AG08395 (cell line): ENCODE measurements at regions not wholly inside any gene's neighbourhood (a gene's known extent, or its start where the extent isn't known, plus 50 kb on each side); places are given as distances from the start of the nearest gene placed in this dataset.
"Not testable (repeated sequence)": the region's sequence is repeated elsewhere in the genome, so short reads cannot be mapped to it uniquely, and the experiment has no call there.

Experiments used
- DNase-seq: peaks from one replicate; pipeline ENCODE4 v3.0.0; 2012; ENCODE audit warnings: mixed read lengths, low spot score

GRCh38 chr5:164298165-164298564 lies 792.7 kb downstream of the MAT2B start:
- DNase-seq = no peak

- DNase-seq = no peak
These were observed 794.9 kb downstream of the MAT2B start for GRCh38 chr5:164300295-164300694.

- DNase-seq = no peak
These were observed 795.7 kb downstream of the MAT2B start for GRCh38 chr5:164301136-164301535.

- no peak for DNase-seq
These were observed 796.3 kb downstream of the MAT2B start for GRCh38 chr5:164301708-164302107.

- DNase-seq = no peak
These were observed 797.3 kb downstream of the MAT2B start for GRCh38 chr5:164302533-164303235.

GRCh38 chr5:164303646-164304215 lies 798.3 kb downstream of the MAT2B start:
- no peak for DNase-seq

- no peak for DNase-seq
These were observed 801.2 kb downstream of the MAT2B start for GRCh38 chr5:164306662-164307061.

GRCh38 chr5:164312801-164313200 lies 807.4 kb downstream of the MAT2B start:
- DNase-seq = no peak

GRCh38 chr5:164317676-164318075 lies 812.3 kb downstream of the MAT2B start:
- DNase-seq = no peak

- DNase-seq = no peak
These were observed 813.7 kb downstream of the MAT2B start for GRCh38 chr5:164319161-164319560.

GRCh38 chr5:164324239-164324638 lies 818.8 kb downstream of the MAT2B start:
- no peak for DNase-seq

- DNase-seq = no peak
These were observed 820.8 kb downstream of the MAT2B start for GRCh38 chr5:164326219-164326618.

- not testable (repeated sequence) for DNase-seq
These were observed 821.7 kb downstream of the MAT2B start for GRCh38 chr5:164327166-164327565.

GRCh38 chr5:164332349-164333196 lies 827.2 kb downstream of the MAT2B start:
- no peak for DNase-seq

- DNase-seq = no peak
These were observed 830.4 kb downstream of the MAT2B start for GRCh38 chr5:164335837-164336236.

- no peak for DNase-seq
These were observed 830.9 kb downstream of the MAT2B start for GRCh38 chr5:164336276-164336675.

- DNase-seq = no peak
These were observed 831.5 kb downstream of the MAT2B start for GRCh38 chr5:164336906-164337305.

GRCh38 chr5:164341056-164341619 lies 835.7 kb downstream of the MAT2B start:
- no peak for DNase-seq

GRCh38 chr5:164345173-164345849 lies 839.9 kb downstream of the MAT2B start:
- DNase-seq = no peak

- DNase-seq = no peak
These were observed 840.4 kb downstream of the MAT2B start for GRCh38 chr5:164345853-164346252.

- DNase-seq = no peak
These were observed 841.6 kb downstream of the MAT2B start for GRCh38 chr5:164346785-164347630.
